ENCODE measurements at regions not wholly inside any gene's neighbourhood (a gene's known extent, or its start where the extent isn't known, plus 50 kb on each side); places are given as distances from the start of the nearest gene placed in this dataset.
"Not testable (repeated sequence)": the region's sequence is repeated elsewhere in the genome, so short reads cannot be mapped to it uniquely, and the experiment has no call there.

DNA sequence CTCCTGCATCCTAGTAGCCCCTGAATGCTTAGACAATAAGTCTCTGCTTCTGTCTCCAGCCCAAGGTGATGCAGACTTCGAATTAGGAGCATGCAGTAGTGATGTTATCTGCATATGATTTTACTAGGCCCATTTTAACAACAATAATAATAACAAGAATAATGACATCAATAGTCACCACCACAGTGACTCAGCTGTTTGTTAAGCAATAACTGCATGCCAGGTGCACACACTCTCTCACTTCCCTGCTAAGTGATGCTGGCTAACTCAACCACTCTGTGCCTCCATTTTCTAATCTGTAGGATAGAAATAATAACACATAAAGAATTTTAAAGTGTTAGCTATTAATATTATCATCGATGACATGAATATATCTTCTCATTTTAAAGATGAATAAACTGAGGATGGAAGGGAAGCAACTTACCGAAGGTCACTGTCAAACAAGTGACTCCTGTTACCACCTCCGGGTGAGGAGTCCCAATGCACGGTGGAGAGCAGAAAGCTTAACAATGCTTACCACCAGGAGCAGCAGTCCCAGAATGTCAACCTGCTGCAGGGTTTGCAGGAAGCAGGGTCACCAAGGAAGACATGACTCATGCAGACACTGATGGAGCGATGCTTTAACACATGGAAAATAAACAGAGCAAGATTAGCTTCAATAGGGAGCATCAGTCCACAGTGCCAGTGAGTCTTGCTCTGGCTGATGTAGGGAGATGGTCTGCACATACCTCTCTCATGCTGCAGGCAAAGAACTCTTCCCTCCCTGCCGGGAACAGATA is 290.2 kb downstream of the SPATA17 start:
- DNase-seq (ENCODE audit: low spot score), result no peak

DNA sequence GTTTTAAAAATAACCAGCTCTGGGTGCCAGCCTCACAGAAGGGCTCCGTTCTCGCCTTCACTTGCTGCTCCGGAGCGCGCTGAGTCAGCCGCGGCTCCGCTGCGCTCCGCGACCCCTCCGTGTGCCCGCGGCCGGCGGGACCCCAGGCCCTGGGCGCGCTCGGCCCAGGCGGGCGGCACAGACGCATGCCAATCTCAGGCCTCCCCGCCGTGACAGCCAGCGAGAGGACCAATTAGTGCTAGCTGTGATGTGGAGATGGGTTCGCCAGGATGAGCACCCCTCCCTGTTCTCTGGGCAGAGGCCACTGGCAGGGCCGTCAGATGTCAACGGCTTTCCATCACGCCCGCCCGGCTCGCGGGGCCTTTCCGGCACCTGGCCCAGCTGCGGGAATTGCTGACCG is 293.8 kb downstream of the SPATA17 start:
- no peak for DNase-seq (ENCODE audit: low spot score)

DNA sequence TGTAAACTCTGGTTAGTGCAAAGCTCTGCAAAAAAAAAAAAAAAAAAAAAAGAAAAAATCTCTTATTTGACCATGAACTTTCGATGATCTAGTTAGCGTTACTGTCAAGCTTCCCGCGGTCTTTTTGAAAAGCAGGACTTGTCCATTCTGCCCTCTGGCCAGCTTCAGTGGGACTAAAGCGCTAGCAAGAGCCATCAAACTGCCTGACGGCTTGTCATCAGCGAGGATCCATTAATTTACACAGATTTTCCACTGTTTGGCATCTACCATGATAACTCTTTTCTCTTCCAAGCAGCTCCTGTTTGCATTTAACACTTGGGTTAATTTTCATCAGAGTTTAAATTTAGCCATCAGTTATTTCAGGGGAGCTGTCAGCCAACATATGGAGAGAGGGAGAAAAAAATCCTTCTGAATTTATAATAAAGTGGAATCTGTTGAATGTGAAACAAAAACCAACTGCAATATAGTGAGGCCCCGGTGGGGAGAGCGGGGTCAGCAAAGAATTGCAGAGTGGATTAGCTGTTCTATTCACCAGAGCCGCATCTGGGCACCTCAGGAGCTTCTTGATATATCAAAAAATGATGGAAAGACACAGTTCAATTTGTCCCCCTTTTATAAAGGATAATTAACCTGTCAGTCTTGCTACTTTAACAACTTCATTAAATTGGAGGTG is 298.2 kb downstream of the SPATA17 start:
- DNase-seq (ENCODE audit: low spot score), result no peak

DNA sequence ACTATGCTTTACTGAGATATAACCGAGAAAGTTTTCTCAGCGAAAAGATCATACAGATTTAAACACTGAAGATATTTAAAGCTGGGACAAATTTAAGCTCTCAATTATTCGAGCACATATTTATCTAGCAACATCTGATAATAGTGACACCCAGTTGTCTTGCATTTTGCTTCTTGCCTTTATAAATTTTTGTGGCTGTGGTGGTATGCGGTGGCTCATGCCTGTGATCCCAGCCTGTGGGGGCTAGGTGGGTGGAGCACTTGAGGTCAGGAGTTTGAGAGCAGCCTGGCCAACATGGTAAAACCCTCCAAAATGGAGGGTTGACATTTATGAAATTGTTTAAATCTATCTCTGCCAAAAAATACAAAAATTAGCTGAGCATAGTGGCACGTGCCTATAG is 312.2 kb downstream of the SPATA17 start:
- DNase-seq (ENCODE audit: low spot score), result no peak

DNA sequence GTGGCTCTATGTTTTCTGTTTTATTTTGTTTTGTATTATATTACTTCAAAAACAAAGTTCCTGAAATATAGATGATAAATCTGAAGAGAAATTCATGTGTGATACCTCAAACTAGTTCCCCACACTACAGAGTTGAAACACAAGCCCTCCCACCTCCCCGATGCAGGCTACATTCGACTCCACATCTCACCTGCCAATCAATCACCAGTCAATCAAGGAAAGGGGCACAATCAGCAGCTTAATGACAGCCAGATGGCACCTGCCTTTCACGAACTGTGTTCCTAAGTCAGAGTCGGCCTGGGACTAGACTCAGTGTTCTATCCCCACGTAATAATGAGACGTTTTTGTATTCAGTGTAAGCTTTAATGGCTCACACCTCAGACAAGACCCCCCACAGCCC is 313.4 kb downstream of the SPATA17 start:
- no peak for DNase-seq (ENCODE audit: low spot score)

DNA sequence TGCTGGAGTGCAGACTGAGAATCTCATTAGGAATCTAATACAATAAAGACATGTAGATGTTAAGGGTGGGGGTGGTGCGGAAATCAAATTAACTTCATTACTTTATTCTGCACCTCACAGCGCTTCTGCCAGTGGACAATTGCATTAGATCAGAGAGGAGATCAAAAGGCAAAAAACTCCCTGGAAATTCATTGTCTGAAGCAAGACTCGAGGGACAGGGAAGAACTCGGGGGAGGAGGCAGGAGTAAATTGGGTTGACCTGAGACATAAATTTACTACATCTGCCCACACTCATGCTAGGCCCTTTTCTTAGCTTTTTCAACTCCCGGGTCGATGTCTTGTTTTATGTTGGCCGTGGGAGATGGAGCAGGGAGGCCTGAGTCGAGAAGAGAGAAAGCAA is 315.4 kb downstream of the SPATA17 start:
- DNase-seq (ENCODE audit: low spot score), result no peak

DNA sequence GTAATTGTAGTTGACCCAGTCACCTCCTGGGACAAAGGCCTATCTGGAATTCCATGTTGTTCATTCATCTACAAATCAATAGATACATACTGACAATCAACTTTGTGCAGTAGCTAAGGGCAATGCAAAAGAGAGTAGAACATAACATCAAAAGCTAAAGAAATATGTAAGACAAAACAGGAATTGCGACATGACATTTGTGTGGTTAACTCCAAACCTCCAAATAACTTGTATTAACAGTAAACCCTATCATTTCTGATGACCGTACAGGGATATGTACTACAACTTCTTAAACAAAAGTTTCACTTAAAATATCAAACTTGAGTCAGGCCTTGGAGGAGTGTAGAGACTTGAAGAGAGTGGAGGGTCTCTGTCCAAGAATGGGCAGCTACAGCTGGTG is 317.6 kb downstream of the SPATA17 start:
- no peak for DNase-seq (ENCODE audit: low spot score)

DNA sequence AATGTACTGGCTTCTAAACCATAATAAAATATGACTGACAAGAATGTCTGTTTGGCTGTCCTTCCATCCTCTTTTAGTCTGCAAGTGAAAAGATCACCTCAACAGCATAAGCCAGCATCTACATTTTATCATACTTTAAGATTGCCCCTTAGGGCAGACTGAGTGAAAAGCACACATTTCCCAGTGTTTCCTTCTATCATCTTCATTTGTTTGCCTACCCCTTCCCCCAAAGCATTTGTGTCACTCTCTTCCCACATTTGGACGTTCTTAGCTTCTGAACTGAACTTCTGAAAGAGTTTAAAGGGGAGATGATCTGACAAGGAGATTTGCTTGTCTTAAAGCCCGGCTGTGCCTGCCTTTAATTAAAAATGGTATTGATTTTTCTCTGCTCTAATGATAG is 322.2 kb downstream of the SPATA17 start:
- no peak for DNase-seq (ENCODE audit: low spot score)

DNA sequence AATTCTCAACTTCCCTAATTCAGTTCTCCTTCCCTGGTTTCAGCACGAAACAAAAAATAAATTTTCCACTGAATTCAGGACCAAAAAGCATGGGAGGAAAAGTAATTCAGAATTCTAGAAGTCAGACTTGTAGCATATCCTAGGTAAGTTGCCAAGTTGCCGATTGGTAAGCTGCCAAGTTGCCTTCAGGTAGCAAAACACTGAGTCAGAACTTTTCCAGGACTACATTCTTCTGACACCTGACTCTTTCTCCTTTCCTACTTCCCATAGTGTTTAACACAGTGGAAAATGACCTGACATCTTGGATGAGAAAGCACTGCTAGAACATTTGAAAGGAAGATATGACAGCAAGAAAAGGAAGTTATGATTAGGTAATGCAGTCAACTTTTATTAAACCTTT is 322.8 kb downstream of the SPATA17 start:
- DNase-seq (ENCODE audit: low spot score), result no peak

DNA sequence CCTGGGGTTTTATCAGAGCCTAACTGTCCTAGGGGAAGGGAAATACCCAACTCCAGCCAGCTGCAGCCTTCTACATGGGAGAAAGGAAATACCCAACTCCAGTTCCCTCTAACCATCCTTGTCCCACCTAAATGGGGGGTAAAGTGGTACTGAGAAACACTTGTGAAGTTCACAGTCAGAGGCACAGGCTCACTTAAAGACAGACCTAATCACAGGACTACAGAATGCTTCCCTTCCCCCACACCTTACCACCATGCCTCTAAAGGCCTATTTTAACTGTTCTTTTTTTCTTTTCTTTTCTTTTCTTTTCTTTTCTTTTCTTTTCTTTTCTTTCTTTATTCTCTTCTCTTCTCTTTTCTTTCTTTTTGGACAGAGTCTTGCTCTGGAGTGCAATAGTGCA is 324.6 kb downstream of the SPATA17 start:
- DNase-seq (ENCODE audit: low spot score), result no peak

DNA sequence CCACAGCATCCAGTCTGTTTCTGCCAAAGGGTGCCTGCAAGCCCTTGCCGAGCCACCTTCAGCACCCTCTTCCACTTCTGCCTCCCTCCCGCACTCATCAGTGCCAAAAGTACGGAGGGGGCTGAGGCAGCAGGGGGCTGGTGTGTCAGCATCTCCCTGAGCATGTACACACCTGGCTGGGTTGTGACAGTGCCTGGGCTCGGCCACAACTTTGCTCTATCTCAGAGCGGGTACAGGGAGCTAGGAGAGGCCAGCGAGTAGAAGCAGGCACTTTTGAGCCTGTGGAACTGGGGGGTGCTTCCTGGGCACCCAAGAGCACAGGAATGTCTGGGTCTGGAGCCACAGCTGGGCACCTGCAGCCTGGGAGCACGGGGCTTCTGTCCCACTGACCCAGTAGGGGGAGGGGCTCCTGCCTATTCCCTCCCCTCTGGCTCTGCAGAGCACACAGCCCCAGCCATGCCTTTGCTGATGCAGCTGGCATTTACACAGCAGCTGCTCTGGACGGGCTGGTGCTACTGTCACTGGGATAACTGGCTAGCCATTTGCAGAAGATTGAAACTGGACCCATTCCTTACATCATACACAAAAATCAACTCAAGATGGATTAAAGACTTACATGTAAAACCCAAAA is 319.8 kb upstream of the RRP15 start:
- DNase-seq (ENCODE audit: low spot score), result no peak

DNA sequence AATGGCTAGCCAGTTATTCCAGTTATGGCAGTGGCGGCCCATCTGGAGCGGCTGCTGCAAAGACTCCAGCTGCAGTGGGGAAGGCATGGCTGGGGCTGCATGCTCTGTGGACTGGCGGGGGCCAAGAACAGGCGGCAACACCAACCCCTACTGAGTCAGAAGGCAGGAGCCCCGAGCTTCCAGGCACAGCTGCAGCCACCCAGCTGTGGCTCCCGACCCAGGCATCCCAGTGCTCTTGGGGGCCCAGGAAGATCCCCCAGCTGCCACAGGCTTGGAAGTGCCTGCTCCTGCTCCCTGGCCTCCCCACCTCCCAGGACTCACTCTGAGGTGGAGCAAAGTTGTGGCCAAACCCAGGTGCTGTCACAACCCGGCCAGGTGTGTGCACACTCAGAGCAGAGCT is 317.0 kb upstream of the RRP15 start:
- DNase-seq (ENCODE audit: low spot score), result no peak

DNA sequence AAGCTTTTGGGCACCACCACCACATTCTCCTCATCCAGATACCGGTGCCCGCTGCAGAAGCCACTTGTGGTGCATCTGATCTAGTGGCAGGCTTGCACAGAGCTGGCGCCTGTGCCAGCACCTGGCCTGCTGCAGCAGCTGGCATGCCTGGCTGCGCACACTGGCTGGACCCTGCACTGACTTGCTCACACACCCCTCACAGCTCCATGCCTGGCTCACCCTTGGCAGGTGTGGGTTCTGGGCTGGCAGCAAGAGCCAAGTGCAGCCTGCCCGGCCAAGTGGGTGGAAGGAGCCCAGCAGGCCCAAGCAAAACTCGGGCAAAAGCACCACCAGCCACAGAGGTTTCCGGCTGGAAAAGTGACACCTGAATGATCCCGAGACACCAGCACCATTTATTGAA is 315.7 kb upstream of the RRP15 start:
- DNase-seq (ENCODE audit: low spot score), result no peak

DNA sequence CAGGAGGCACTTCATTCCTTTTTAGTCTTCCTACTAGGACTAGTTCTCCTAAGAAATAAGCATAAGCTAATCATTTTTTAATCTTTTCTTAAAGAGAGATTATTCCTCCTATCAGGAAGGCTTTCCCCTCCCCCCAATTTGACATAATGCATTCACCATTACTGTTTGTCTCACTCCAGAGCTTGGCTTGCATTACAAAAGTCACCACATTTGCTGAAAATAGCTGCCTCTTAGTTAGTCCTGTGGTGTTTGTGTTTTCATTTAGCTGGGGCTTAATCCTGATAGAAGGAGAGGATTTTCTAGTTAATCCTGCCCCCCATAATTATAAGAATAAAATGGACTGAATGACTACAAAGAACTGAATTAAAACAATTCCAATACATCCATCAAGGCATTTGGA is 307.1 kb upstream of the RRP15 start:
- no peak for DNase-seq (ENCODE audit: low spot score)

DNA sequence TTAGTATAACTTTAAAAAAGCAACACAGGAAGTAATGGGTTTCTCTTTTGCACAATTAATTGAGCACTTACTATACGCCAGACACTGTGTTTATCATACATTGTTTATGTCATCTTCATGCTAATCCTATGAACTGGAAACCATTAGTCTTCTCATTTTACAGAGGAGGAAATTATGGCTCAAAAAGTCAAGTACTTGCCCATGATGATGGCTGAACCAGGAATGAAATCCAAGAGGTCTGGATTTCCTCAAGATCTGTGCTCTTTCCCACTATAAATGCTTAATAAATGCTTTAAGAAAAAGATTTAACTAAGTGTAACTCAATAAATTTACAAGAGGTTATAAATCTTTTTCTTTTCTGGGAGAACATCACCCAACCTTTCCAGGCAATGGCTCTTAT is 303.7 kb upstream of the RRP15 start:
- no peak for DNase-seq (ENCODE audit: low spot score)

DNA sequence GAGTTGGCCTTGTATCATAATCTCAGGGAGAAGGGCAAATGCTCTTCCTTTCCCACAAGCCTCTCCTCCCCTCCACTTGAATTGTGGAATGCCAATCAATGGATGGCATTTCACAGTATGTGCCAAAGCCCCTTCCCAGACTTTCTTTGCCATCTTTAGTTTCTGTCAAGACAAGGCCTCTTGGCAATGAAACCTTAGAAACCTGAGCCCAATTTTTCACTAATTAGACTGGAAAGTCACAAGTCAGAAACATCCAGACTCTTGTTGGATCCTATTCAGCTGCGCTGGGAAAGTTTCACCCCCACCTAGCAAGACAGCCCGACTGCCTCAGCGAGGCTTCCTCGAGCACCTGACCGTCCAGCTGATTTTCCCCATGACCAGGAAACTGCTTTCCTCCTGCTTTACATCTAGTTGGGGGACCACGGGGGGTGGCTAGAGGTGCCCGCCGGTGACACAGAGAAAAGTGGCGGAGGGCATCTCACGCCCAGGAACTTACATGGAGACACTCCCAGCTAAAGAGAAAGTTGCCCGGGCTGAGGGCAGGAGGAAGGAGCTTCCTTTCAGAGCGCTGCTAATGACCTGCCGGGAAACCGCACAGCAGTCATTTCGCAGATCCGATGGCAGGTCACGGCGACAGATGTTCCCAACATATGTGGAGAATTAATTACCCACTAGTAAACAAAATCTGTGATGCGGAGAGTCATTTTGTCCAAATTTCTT is 302.6 kb upstream of the RRP15 start:
- DNase-seq (ENCODE audit: low spot score), result no peak

DNA sequence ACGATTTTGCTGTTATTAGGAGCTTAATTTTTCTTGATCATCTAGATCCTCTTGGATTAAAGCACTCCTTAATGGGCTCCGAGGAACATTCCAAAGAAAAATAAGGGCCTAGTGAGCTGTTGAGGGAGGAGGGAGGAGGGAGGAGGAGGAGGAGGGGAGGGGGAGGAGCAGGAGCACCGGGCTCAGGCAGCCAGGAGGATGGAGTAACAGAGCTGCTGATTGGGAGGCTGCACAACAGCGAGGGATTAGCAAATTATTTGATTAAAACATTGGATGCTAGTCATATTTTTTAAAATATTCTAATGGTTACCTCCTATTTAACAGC is 302.1 kb upstream of the RRP15 start:
- DNase-seq (ENCODE audit: low spot score), result no peak

DNA sequence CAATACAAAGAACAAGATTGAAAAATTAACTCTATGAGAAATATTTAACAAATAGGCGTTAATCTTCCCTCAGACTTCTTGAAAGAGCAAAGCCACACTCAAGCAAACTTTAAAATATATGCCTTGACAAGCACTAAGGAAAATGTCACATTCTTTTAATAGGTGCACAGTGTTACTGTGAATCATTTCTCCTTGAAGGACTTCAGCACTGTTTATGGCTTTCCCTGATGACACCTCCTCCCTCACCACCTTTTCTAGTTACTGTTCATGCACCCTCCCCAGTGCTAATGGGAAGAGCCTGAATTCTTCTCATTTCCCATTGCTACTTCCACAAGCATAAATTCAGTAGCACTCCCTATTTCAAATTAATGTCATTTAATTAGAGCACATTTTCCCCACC is 299.5 kb upstream of the RRP15 start:
- no peak for DNase-seq (ENCODE audit: low spot score)

DNA sequence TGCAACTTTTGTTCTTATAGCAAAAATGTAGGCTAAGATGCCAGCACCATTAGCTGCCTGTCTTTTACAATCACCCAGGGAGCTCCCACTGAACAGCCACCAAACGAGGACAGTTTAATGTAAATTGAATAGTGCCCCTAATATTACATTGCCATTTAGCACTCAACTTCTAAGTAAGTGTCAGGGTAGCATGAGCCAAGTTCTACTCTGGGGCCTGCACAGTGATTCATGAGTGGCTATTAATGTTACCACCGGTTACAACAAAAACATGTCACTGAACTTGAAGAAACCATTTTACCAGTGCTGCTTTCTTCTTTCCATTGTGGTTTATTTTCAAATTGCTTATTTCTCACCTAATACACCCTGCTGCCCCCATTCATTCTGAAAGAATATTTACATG is 295.6 kb upstream of the RRP15 start:
- DNase-seq (ENCODE audit: low spot score), result no peak

DNA sequence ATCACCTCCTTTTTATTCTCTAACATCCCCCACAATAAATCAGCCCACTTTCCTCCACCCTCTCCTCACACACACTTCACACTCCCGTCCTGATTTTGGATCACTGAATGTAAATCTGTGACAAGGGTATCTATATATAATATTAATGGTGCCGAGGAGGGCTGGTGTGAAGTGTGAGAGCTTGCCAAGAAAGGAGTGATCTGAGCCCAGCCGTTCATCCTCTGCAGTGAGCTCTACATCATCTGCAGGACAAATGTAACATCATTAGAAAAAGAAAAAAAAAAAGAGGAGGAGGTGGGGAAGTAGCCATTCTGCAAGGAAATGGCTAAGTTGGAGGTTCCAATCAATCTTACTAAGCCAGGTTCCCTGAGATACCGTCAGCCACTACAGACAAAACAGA is 291.7 kb upstream of the RRP15 start:
- no peak for DNase-seq (ENCODE audit: low spot score)

DNA sequence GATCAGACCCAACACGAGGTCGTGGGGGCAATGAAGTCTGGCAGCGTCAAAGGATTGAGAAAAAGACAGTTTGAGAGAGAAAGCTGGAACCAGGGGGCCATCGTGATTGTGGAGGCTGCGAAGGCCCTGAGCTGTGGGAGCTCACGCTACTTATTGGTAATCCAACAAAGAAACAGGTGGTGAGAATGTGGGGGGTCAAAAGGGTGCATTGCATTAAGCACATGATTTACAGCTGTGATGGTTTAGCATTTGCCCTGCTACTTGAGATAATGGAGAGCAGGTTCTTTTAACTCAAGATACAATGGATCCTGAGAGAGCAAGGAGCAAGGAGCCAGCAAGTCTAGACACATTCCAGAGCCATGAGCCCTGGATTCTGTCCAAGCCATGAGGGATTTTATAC is 276.8 kb upstream of the RRP15 start:
- not testable (repeated sequence) for DNase-seq (ENCODE audit: low spot score)

DNA sequence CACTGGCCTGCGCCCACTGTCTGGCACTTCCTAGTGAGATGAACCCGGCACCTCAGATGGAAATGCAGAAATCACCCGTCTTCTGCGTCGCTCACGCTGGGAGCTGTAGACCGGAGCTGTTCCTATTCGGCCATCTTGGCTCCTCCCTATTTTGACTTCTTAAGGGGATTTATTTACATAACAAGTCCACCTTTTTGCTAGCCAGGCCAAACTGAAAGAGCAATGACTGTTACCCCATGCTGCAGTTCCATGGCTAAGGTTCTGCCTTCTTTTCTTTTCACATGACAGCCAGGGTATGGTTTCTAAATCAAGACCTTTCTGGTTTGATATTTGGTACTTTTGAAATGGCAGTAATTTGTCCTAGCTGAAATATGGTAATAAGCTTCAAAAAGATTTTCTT is 270.0 kb upstream of the RRP15 start:
- not testable (repeated sequence) for DNase-seq (ENCODE audit: low spot score)

DNA sequence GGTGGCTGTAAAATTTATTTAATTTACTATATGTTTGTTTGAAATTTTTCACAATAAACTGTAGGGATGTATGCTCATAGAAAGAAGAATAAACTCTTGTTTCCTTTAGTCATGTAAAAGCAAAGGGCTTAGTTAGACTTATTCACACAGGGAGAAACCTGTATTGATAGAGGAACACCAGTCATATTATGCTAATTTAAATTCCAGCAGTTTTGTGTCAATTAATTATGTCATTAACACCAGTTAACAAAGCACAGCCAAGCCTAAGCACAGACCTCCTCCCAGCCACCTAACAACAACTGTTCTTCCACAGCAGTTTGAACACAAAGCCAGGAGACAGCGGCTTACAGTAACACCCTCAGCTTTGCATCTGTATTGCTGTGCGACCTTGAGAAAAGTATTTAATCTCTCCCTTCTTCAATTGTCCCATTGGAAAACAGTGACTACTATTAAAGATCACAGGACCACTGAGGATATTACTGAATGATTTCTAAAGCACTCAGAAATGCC is 260.8 kb upstream of the RRP15 start:
- no peak for DNase-seq (ENCODE audit: low spot score)

All from HuH-7.5 (cell line).